ENCODE measurements at regions not wholly inside any gene's neighbourhood (a gene's known extent, or its start where the extent isn't known, plus 50 kb on each side); places are given as distances from the start of the nearest gene placed in this dataset.
"Not testable (repeated sequence)": the region's sequence is repeated elsewhere in the genome, so short reads cannot be mapped to it uniquely, and the experiment has no call there.

GRCh38 chr15:69706353-69707097 lies 253.9 kb downstream of the RPLP1 start:
- Histone ChIP-seq H3K4me1 (ENCODE audit: insufficient read depth, low read length) (no peaks in the 10 kb centered on the region), H3K9me3 (ENCODE audit: low read depth, low read length) (peaks cover 5% of the 10 kb centered on the region), H3K27me3 (ENCODE audit: insufficient read depth, low read length) (no peaks in the 10 kb centered on the region), H3K4me3 (ENCODE audit: low read length) (no peak overlapping the region)

DNA sequence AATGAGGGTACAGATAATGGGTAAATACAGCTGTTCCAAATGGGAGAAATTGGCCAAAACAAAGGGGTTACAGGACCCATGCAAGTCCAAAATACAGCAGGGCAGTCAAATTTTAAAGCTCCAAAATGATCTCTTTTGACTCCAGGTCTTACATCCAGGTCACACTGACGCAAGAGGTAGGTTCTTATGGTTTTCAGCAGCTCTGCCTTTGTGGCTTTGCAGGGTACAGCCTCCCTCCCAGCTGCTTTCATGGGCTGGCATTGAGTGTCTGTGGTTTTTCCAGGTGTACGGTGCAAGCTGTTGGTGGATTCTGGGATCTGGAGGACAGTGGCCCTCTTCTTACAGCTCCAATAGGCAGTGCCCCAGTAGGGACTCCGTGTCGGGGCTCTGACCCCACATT lies 254.6 kb downstream of the RPLP1 start:
- H3K27me3 ChIP-seq (ENCODE audit: insufficient read depth, low read length); H3K4me3 ChIP-seq (ENCODE audit: low read length): not testable (repeated sequence)

DNA sequence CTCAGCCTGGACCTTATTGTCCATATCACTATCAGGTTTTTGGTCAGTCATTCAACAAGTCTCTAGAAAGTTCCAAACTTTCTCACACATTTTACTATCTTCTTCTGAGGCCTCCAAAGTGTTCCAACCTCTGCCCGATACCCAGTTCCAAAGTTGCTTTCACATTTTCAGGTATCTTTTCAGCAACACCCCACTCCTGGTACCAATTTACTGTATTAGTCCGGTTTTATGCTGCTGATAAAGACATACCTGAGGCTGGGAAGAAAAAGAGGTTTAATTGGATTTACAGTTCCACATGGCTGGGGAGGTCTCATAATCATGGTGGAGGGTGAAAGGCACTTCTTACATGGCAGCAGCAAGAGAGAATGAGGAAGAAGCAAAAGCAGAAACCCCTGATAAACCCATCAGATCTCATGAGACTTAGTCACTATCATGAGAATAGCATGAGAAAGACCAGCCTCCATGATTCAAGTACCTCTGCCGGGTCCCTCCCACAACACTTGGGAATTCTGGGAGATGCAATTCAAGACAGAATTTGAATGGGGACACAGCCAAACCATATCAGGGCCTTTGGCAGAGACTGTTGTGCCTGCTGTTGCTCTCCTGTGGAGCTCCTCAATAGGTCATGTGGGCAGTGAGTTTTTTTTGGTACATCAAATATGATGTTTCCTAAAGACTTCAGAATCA lies 256.0 kb downstream of the RPLP1 start:
- not testable (repeated sequence) for H3K9me3 ChIP-seq (ENCODE audit: low read depth, low read length)

More for the DNA sequence above, 254.6 kb downstream of the RPLP1 start:
- H3K9me3 ChIP-seq (ENCODE audit: low read depth, low read length); H3K4me1 ChIP-seq (ENCODE audit: insufficient read depth, low read length): not testable (repeated sequence)

DNA sequence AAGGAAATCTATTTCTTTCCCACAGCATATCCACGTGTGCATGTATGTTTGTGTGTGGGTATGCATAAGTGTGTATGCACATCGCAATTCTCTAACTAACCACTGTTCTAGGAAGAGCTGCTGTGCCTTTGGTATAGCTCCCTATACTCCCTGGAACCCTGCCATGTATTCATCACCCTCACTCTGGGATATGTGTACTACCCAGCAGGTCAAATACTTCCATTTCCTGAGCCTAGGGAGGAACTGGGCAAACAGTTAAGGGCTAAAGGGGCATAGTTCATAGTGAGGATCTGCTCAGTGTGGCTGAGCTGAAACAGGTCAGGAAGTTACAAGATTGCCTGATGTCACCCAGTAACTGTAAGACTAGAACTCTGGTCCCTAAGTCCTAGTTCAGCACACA lies 260.4 kb downstream of the RPLP1 start:
- Histone ChIP-seq H3K4me3 (ENCODE audit: low read length) (no peak overlapping the region), H3K4me1 (ENCODE audit: insufficient read depth, low read length) (peaks cover 53% of the 10 kb centered on the region)

More for the DNA sequence above, 256.0 kb downstream of the RPLP1 start:
- H3K4me3 ChIP-seq (ENCODE audit: low read length); H3K27me3 ChIP-seq (ENCODE audit: insufficient read depth, low read length): not testable (repeated sequence)
- peaks cover 14% of the 10 kb centered on the region for H3K4me1 ChIP-seq (ENCODE audit: insufficient read depth, low read length)

DNA sequence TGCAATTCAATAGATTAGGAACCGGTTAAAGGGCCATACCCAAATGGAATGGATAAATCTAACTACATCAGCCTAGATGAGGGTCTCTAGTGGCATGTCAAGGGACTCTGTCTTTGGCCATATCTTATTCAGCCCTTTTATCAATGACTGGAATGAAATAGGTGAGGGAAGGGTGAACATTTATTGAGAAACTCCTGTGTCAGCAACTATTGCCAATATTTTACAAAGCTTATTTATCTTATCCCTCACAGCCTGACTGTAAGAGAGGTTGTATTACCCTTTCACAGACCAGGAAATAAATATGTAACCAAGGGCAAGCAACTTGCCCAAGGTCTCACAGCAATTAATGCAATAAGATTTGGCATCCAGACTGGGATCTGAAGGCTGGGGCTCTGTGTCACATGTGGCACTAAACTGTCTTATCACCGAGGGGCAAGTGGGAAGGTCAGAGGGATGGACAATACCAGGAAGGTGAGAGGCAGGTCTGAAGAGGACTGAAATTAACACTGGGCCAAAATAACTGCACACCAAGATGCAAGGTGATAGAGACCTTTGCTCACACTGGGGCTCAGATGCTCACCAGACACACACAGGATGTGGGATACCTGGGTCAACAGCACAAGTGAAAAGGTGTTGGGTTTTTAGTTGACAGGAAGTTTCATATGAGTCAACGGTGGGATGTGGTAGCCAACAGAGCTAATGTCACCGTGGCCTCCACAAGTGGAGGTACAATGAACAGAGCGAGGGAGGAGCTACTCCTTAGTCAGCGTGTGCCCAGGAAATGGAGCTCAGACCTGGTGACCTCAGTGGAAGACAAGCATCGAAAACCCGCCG lies 261.3 kb downstream of the RPLP1 start:
- Histone ChIP-seq H3K27me3 (ENCODE audit: insufficient read depth, low read length) (no peaks in the 10 kb centered on the region), H3K4me3 (ENCODE audit: low read length) (no peak overlapping the region), H3K4me1 (ENCODE audit: insufficient read depth, low read length) (peaks cover 62% of the 10 kb centered on the region), H3K9me3 (ENCODE audit: low read depth, low read length) (no peaks in the 10 kb centered on the region)

More for the DNA sequence above, 260.4 kb downstream of the RPLP1 start:
- H3K9me3 ChIP-seq (ENCODE audit: low read depth, low read length), result peaks cover 5% of the 10 kb centered on the region
- no peaks in the 10 kb centered on the region for H3K27me3 ChIP-seq (ENCODE audit: insufficient read depth, low read length)

DNA sequence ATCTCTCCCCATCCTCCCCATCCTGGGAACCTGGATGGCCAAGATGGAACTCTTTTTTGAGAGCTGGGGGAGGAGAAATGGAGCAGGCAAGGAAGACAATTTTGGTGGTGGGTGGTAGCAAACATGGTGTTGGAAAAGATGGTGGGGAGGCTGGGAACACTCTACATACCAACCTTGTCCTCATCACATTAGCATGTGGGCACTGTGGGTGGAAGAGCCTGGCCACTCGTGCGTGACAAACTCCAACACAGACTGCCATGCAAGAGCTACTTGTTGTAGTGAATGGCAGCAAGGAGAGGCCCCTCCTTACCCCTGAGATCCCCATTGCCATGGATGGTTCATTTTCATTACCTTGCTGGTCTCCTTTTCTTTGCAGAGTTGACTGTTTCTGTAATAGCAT lies 262.6 kb downstream of the RPLP1 start:
- H3K4me3 ChIP-seq (ENCODE audit: low read length), result no peak overlapping the region
- no peaks in the 10 kb centered on the region for H3K27me3 ChIP-seq (ENCODE audit: insufficient read depth, low read length)
- peaks cover 75% of the 10 kb centered on the region for H3K4me1 ChIP-seq (ENCODE audit: insufficient read depth, low read length)
- no peaks in the 10 kb centered on the region for H3K9me3 ChIP-seq (ENCODE audit: low read depth, low read length)

GRCh38 chr15:69718436-69718835 lies 265.8 kb downstream of the RPLP1 start:
- Histone ChIP-seq H3K4me3 (ENCODE audit: low read length) (no peak overlapping the region), H3K4me1 (ENCODE audit: insufficient read depth, low read length) (peaks cover 93% of the 10 kb centered on the region), H3K9me3 (ENCODE audit: low read depth, low read length) (no peaks in the 10 kb centered on the region), H3K27me3 (ENCODE audit: insufficient read depth, low read length) (no peaks in the 10 kb centered on the region)

DNA sequence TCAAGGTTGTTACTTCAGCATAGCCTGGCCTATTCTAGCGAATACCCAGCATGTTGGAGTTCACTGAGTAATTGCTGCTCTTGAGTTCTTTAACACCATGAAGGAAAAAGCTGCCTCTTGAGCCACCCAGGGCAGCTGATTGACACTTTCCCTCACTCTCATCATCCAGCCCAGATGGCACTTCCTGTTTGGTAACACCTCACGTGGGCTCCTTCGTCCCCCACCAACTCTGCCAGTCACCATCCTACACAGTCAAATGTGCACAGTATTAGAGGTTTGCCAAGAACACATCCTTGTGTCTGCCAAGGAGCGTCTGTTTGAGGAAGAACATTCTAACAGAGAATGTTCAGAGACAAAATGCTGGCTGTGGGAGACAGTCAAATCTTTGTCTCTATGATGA lies 266.3 kb downstream of the RPLP1 start:
- Histone ChIP-seq H3K4me3 (ENCODE audit: low read length) (no peak overlapping the region), H3K27me3 (ENCODE audit: insufficient read depth, low read length) (no peaks in the 10 kb centered on the region), H3K9me3 (ENCODE audit: low read depth, low read length) (no peaks in the 10 kb centered on the region), H3K4me1 (ENCODE audit: insufficient read depth, low read length) (peaks cover 94% of the 10 kb centered on the region)

DNA sequence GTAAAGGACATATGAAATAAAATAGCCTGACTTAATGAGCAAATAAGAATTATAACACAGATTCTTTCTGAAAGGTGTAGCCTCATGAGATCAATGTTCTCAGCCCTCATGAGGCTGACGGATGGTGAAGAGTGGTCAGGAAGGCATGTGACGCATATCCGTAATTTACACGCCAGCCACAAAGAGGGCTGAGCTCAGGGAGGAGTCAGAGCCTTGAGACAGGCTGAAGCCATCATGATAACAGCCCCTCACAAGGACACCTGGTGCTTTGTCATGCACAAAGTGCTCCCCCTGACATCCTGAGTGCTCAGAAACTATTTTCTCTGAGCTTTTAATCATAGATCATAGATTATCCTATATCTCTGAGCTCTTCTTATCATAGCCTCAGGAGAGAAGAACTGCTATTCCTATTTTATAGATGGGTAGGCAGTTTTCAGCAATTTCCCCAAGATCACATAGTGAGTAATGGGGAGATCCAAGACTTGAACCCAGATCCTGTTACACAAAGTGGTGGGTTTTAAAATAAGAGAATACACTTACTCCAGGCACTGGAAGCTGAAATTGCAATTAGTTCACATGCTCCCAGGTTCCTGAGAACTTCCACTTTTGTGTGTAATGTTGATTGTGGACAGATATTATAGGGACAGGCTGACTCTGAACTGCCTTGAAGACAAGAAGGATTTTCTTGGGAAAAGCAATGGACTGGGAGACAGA lies 267.1 kb downstream of the RPLP1 start:
- H3K9me3 ChIP-seq (ENCODE audit: low read depth, low read length), result no peaks in the 10 kb centered on the region
- no peak overlapping the region for H3K4me3 ChIP-seq (ENCODE audit: low read length)
- no peaks in the 10 kb centered on the region for H3K27me3 ChIP-seq (ENCODE audit: insufficient read depth, low read length)
- peaks cover 94% of the 10 kb centered on the region for H3K4me1 ChIP-seq (ENCODE audit: insufficient read depth, low read length)

DNA sequence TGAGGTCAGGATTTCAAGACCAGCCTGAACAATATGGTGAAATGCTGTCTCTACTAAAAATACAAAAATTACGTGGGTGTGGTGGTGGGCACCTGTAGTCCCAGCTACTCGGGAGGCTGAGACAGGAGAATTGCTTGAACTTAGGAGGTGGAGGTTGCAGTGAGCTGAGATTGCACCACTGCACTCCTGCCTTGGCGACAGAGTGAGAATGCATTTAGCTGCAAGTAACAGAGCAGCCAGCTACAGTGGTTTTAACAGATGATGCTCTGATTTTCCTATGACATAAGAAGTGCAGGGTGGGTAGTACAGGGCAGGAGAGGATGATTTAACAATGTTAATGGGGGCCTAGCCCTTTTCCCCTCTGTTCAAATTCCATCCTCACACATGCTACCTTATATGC lies 267.9 kb downstream of the RPLP1 start:
- H3K27me3 ChIP-seq (ENCODE audit: insufficient read depth, low read length), result no peaks in the 10 kb centered on the region
- no peak overlapping the region for H3K4me3 ChIP-seq (ENCODE audit: low read length)
- no peaks in the 10 kb centered on the region for H3K9me3 ChIP-seq (ENCODE audit: low read depth, low read length)
- peaks cover 94% of the 10 kb centered on the region for H3K4me1 ChIP-seq (ENCODE audit: insufficient read depth, low read length)

GRCh38 chr15:69722924-69723323 lies 270.3 kb downstream of the RPLP1 start:
- Histone ChIP-seq H3K9me3 (ENCODE audit: low read depth, low read length) (no peaks in the 10 kb centered on the region), H3K4me3 (ENCODE audit: low read length) (no peak overlapping the region), H3K27me3 (ENCODE audit: insufficient read depth, low read length) (no peaks in the 10 kb centered on the region), H3K4me1 (ENCODE audit: insufficient read depth, low read length) (peaks cover 96% of the 10 kb centered on the region)

- Histone ChIP-seq H3K9me3 (ENCODE audit: low read depth, low read length) (no peaks in the 10 kb centered on the region), H3K4me1 (ENCODE audit: insufficient read depth, low read length) (peaks cover 96% of the 10 kb centered on the region), H3K4me3 (ENCODE audit: low read length) (no peak overlapping the region), H3K27me3 (ENCODE audit: insufficient read depth, low read length) (no peaks in the 10 kb centered on the region)
Measured at GRCh38 chr15:69723404-69724096, 270.9 kb downstream of the RPLP1 start.

DNA sequence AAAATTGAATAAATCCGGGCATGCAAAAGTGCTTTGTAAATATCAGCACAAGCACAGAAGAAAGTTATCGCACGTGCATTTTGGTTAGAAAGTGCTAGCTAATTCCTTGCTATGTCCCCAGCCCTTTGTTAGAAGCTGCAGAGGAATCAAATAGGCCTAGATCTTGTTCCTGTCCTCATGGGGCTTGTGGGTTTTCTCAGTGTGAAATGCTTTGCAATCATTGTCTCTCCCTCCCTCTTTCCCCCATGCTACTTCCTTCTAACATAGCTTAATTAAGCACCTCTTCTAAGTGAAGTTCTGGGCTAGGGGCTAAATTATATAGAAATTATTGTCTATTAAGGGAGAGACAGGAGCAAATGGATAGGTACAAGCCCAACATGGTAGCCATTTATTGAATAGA lies 271.7 kb downstream of the RPLP1 start:
- H3K4me1 ChIP-seq (ENCODE audit: insufficient read depth, low read length), result peaks cover 96% of the 10 kb centered on the region
- no peaks in the 10 kb centered on the region for H3K27me3 ChIP-seq (ENCODE audit: insufficient read depth, low read length)
- H3K4me3 ChIP-seq (ENCODE audit: low read length), result no peak overlapping the region
- H3K9me3 ChIP-seq (ENCODE audit: low read depth, low read length), result no peaks in the 10 kb centered on the region

DNA sequence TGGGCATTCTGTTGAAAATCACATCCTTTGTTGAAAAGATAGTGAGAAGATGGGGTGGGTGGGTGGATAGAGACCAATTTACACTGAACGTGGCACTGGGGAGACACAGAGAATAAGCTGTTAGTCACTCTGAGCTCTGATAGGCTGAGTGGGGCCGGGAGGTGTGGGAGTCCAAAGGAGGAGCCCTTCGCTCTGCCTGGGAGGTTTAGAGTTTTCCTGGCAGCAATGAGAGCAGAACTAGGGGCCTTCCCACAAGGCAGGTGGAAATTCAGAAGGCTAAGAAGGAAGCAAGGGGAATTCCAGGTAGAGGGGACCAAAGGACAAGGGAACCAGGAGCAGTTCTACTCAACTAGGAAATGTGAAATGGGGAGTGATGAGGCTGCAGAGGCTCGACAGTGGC lies 272.7 kb downstream of the RPLP1 start:
- no peaks in the 10 kb centered on the region for H3K27me3 ChIP-seq (ENCODE audit: insufficient read depth, low read length)
- H3K9me3 ChIP-seq (ENCODE audit: low read depth, low read length), result no peaks in the 10 kb centered on the region
- H3K4me1 ChIP-seq (ENCODE audit: insufficient read depth, low read length), result peaks cover 90% of the 10 kb centered on the region
- no peak overlapping the region for H3K4me3 ChIP-seq (ENCODE audit: low read length)
